ENCODE measurements at regions not wholly inside any gene's neighbourhood (a gene's known extent, or its start where the extent isn't known, plus 50 kb on each side); places are given as distances from the start of the nearest gene placed in this dataset.

DNA sequence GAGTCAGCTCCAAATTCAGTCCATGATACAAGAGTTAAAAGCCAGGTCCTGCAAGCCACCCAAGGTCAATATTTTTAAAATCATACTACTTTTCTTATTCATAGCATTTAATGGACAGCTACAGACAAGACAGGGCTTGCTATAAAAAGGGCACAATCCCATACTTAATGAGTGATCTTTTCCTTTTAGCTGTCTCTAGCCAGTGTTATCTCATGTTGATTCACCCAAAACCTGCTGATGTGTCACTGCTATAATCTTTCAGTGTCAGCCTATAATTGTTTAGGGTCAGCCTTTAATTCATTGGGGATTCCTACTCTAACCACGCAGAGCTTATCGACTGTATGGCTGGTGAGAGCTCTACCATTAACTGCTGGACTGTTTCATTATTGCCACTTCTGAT lies 51.2 kb upstream of the HCCS start:
- peak; percentile 4 for DNase-seq
- H3K18ac ChIP-seq (ENCODE audit: low read depth in 1 of 2, low read length in 2 of 2), result no peak overlapping the region
- H4K91ac ChIP-seq (ENCODE audit: low read length), result no peak overlapping the region
- H3K4me3 ChIP-seq (ENCODE audit: insufficient read depth in 1 of 2, low read depth in 1 of 2, low read length in 2 of 2), result no peak overlapping the region
- no peak overlapping the region for H2AK5ac ChIP-seq (ENCODE audit: low read length, severe bottlenecking)
- no peak overlapping the region for H3K14ac ChIP-seq (ENCODE audit: low read length in 2 of 2)
- H2BK5ac ChIP-seq (ENCODE audit: low read depth, low read length, poor library complexity, severe bottlenecking), result no peak overlapping the region
- peaks cover 2% of the 10 kb centered on the region for H3K4me1 ChIP-seq (ENCODE audit: control insufficient read depth, insufficient read depth, low read depth, low read length)
- 44% methylated on average over 2 of the region's 2 CpGs for WGBS
- H3K4ac ChIP-seq (ENCODE audit: low read depth in 1 of 2, low read length in 2 of 2), result no peak overlapping the region
- no peak overlapping the region for H3K23ac ChIP-seq (ENCODE audit: low read length in 2 of 2)
- no peaks in the 10 kb centered on the region for H3K27me3 ChIP-seq (ENCODE audit: control insufficient read depth in 1 of 2, insufficient read depth in 1 of 2, low read length in 2 of 2)
- H2AFZ ChIP-seq (ENCODE audit: low read depth, low read length), result no peak overlapping the region
- no peak overlapping the region for H3K9ac ChIP-seq (ENCODE audit: low read length)
- H2BK15ac ChIP-seq (ENCODE audit: low read depth, poor library complexity, severe bottlenecking), result no peak overlapping the region
- no peak overlapping the region for H2BK12ac ChIP-seq (ENCODE audit: low read length in 2 of 2)
- no peaks in the 10 kb centered on the region for H3K79me1 ChIP-seq (replicated peaks; ENCODE audit: low read length, poor library complexity, severe bottlenecking)
- no peaks in the 10 kb centered on the region for H3K9me3 ChIP-seq (ENCODE audit: control insufficient read depth, low read length)
- no peak overlapping the region for H2BK120ac ChIP-seq (ENCODE audit: low read depth, low read length)
- peak overlapping the region; percentile 16 for H3K4me2 ChIP-seq (ENCODE audit: low read length, poor library complexity, severe bottlenecking)
- H3K27ac ChIP-seq (ENCODE audit: low read length, poor library complexity, severe bottlenecking), result no peak overlapping the region
- H3K36me3 ChIP-seq (ENCODE audit: control insufficient read depth in 1 of 2, insufficient read depth in 2 of 2, low read depth in 1 of 2, low read length in 2 of 2), result no peaks in the 10 kb centered on the region
- no peak overlapping the region for H4K8ac ChIP-seq (ENCODE audit: low read length)
